GM12873 (cell line): ENCODE measurements at regions not wholly inside any gene's neighbourhood (a gene's known extent, or its start where the extent isn't known, plus 50 kb on each side); places are given as distances from the start of the nearest gene placed in this dataset.

Experiments
- CTCF ChIP-seq: IDR thresholded peaks from 2 replicates; pipeline ENCODE4 v1.5.1; 2012; ENCODE audit warnings: low read depth, mild to moderate bottlenecking, moderate library complexity, low read length, control low read depth; ENCODE audit not compliant: insufficient read depth; ENCODE audit errors: missing control alignments

- TF ChIP-seq CTCF: no peak
These were observed 494.7 kb downstream of the INSC start for GRCh38 chr11:15609445-15609844.

GRCh38 chr11:15610881-15611280 lies 496.2 kb downstream of the INSC start:
- TF ChIP-seq CTCF: no peak

GRCh38 chr11:15613251-15613650 lies 498.5 kb downstream of the INSC start:
- no peak for TF ChIP-seq CTCF

- TF ChIP-seq CTCF: no peak
These were observed 499.1 kb downstream of the INSC start for GRCh38 chr11:15613789-15614188.

- no peak for TF ChIP-seq CTCF
These were observed 500.8 kb downstream of the INSC start for GRCh38 chr11:15615398-15616096.

- no peak for TF ChIP-seq CTCF
These were observed 501.7 kb downstream of the INSC start for GRCh38 chr11:15616130-15617105.

GRCh38 chr11:15617126-15617525 lies 502.4 kb downstream of the INSC start:
- no peak for TF ChIP-seq CTCF
